ENCODE measurements at regions not wholly inside any gene's neighbourhood (a gene's known extent, or its start where the extent isn't known, plus 50 kb on each side); places are given as distances from the start of the nearest gene placed in this dataset.

DNA sequence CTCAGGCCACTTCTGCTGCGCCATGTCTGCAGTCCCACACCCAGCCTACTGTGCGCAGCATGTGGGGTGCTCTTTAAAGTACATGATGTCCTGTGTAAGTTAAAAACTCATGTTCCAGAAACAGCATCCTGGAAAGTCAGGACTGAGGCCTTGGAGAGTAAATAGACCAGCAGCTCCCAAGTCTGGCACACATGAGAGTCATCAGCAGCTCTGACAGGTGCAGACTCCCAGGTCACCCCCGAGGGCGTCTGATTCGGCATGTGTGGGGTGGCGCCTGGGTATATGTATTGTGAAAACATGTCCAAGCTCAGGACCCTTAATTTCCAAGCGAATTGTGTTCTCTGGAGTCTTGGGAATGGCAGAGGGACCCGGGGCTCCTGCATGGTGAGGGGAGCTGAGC lies 120.1 kb upstream of the RUNX3 start:
- Histone ChIP-seq H2AFZ (ENCODE audit: low read length) (no peak overlapping the region), H3K27ac (ENCODE audit: low read length) (no peak overlapping the region), H3K79me2 (ENCODE audit: low read length) (no peaks in the 10 kb centered on the region), H3K9ac (ENCODE audit: low read length) (no peak overlapping the region), H3F3A (ENCODE audit: insufficient read depth, low read length) (no peaks in the 10 kb centered on the region), H3K4me3 (ENCODE audit: low read length) (no peak overlapping the region), H3K9me2 (replicated peaks; ENCODE audit: insufficient read depth, low read length) (no peaks in the 10 kb centered on the region), H4K20me1 (ENCODE audit: insufficient read depth, low read length) (no peaks in the 10 kb centered on the region), H3K27me3 (replicated peaks; ENCODE audit: insufficient read depth, low read length) (peaks cover 24% of the 10 kb centered on the region), H3K4me2 (ENCODE audit: low read depth, low read length) (no peak overlapping the region), H3K36me3 (replicated peaks; ENCODE audit: insufficient read depth, low read length) (no peaks in the 10 kb centered on the region), H3K4me1 (ENCODE audit: low read length) (no peaks in the 10 kb centered on the region), H3K9me3 (replicated peaks; ENCODE audit: insufficient read depth, low read length) (no peaks in the 10 kb centered on the region)
- no peak for DNase-seq
- TF ChIP-seq, protein P1, sequence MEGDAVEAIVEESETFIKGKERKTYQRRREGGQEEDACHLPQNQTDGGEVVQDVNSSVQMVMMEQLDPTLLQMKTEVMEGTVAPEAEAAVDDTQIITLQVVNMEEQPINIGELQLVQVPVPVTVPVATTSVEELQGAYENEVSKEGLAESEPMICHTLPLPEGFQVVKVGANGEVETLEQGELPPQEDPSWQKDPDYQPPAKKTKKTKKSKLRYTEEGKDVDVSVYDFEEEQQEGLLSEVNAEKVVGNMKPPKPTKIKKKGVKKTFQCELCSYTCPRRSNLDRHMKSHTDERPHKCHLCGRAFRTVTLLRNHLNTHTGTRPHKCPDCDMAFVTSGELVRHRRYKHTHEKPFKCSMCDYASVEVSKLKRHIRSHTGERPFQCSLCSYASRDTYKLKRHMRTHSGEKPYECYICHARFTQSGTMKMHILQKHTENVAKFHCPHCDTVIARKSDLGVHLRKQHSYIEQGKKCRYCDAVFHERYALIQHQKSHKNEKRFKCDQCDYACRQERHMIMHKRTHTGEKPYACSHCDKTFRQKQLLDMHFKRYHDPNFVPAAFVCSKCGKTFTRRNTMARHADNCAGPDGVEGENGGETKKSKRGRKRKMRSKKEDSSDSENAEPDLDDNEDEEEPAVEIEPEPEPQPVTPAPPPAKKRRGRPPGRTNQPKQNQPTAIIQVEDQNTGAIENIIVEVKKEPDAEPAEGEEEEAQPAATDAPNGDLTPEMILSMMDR (IDR thresholded peaks at IDR 0.05; ENCODE audit: low read length): no peak
- TF ChIP-seq EZH2 (optimal IDR thresholded peaks at IDR 0.05; ENCODE audit: low read depth, low read length) (no peak), EZH2phosphoT487 (IDR thresholded peaks at IDR 0.05; ENCODE audit: low read length) (no peak)

DNA sequence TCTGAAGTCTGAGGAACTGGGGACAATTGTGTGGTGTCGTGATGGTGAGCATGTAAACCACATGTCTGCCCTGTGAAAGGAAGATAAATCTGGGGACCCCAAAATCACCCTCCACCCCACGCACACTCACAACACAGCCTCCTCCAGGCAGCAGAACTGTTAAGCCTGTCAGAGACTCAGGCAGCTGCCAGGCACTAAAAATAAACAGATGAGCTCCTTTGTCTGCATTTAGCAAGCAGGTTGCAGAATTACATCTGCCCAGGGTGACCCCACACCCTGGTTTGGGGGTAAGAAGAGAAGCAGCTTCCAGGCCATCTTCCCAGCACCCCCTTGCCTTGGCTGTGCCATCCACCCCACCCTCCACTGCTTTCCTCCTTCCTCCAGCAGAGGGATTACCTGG lies 119.1 kb upstream of the RUNX3 start:
- TF ChIP-seq EZH2 (optimal IDR thresholded peaks at IDR 0.05; ENCODE audit: low read depth, low read length) (no peak), EZH2phosphoT487 (IDR thresholded peaks at IDR 0.05; ENCODE audit: low read length) (no peak)
- TF ChIP-seq, protein P1 (IDR thresholded peaks at IDR 0.05; ENCODE audit: low read length): no peak
- no peak for DNase-seq
- no peaks in the 10 kb centered on the region for H3K9me3 ChIP-seq (replicated peaks; ENCODE audit: insufficient read depth, low read length)
- H3K27me3 ChIP-seq (replicated peaks; ENCODE audit: insufficient read depth, low read length): peaks cover 24% of the 10 kb centered on the region
- no peak overlapping the region for H3K4me3 ChIP-seq (ENCODE audit: low read length)
- no peak overlapping the region for H3K9ac ChIP-seq (ENCODE audit: low read length)
- no peaks in the 10 kb centered on the region for H3K9me2 ChIP-seq (replicated peaks; ENCODE audit: insufficient read depth, low read length)
- no peaks in the 10 kb centered on the region for H3K79me2 ChIP-seq (ENCODE audit: low read length)
- no peak overlapping the region for H3K27ac ChIP-seq (ENCODE audit: low read length)
- no peaks in the 10 kb centered on the region for H3K36me3 ChIP-seq (replicated peaks; ENCODE audit: insufficient read depth, low read length)
- H4K20me1 ChIP-seq (ENCODE audit: insufficient read depth, low read length): no peaks in the 10 kb centered on the region
- H2AFZ ChIP-seq (ENCODE audit: low read length): no peak overlapping the region
- no peak overlapping the region for H3K4me2 ChIP-seq (ENCODE audit: low read depth, low read length)
- H3K4me1 ChIP-seq (ENCODE audit: low read length): no peaks in the 10 kb centered on the region
- H3F3A ChIP-seq (ENCODE audit: insufficient read depth, low read length): no peaks in the 10 kb centered on the region

DNA sequence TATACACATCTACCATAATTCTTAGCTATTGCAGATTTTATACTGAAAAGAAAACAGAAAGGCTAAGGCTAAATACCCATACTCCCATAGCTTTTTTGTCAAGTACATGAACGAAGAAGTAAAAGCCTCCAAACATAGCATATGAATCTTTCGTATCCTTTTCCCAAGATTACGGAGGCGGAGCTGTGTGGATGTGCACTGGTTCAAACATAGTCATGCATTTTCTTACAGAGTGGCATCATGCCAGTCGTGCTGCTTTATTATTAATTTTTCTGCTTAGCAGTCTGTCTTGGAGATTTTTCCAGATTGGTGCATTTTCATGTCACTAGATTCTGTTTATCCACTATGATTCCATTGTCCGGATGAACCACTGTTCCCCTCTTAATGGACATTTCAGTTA lies 118.7 kb upstream of the RUNX3 start:
- H2AFZ ChIP-seq (ENCODE audit: low read length): no peak overlapping the region
- no peaks in the 10 kb centered on the region for H3K79me2 ChIP-seq (ENCODE audit: low read length)
- H3F3A ChIP-seq (ENCODE audit: insufficient read depth, low read length): no peaks in the 10 kb centered on the region
- TF ChIP-seq EZH2 (optimal IDR thresholded peaks at IDR 0.05; ENCODE audit: low read depth, low read length) (no peak), EZH2phosphoT487 (IDR thresholded peaks at IDR 0.05; ENCODE audit: low read length) (no peak)
- TF ChIP-seq, protein P1 (IDR thresholded peaks at IDR 0.05; ENCODE audit: low read length): no peak
- H3K9me2 ChIP-seq (replicated peaks; ENCODE audit: insufficient read depth, low read length): no peaks in the 10 kb centered on the region
- DNase-seq: no peak
- no peak overlapping the region for H3K27ac ChIP-seq (ENCODE audit: low read length)
- no peak overlapping the region for H3K4me2 ChIP-seq (ENCODE audit: low read depth, low read length)
- no peaks in the 10 kb centered on the region for H3K4me1 ChIP-seq (ENCODE audit: low read length)
- no peaks in the 10 kb centered on the region for H3K9me3 ChIP-seq (replicated peaks; ENCODE audit: insufficient read depth, low read length)
- peaks cover 24% of the 10 kb centered on the region for H3K27me3 ChIP-seq (replicated peaks; ENCODE audit: insufficient read depth, low read length)
- H3K4me3 ChIP-seq (ENCODE audit: low read length): no peak overlapping the region
- H3K36me3 ChIP-seq (replicated peaks; ENCODE audit: insufficient read depth, low read length): no peaks in the 10 kb centered on the region
- H4K20me1 ChIP-seq (ENCODE audit: insufficient read depth, low read length): no peaks in the 10 kb centered on the region
- H3K9ac ChIP-seq (ENCODE audit: low read length): no peak overlapping the region

Measured in MM.1S (cell line).